HL-60 (cell line): ENCODE measurements at regions not wholly inside any gene's neighbourhood (a gene's known extent, or its start where the extent isn't known, plus 50 kb on each side); places are given as distances from the start of the nearest gene placed in this dataset.

Experiments used
- POLR2AphosphoS5 ChIP-seq: IDR thresholded peaks from 2 replicates; pipeline ENCODE4 v1.6.1; 2012; ENCODE audit warnings: low read depth
- SPI1 ChIP-seq: IDR thresholded peaks from 2 replicates; pipeline ENCODE4 v1.6.1; 2012; ENCODE audit warnings: low read depth, mild to moderate bottlenecking, borderline replicate concordance
- TF ChIP-seq, protein P1 (sequence below): IDR thresholded peaks from one replicate; pipeline ENCODE4 v1.5.1; 2011; ENCODE audit warnings: low read length, control low read depth, inconsistent platforms; ENCODE audit not compliant: insufficient read depth
- TF ChIP-seq, protein P2 (sequence below): IDR thresholded peaks from 2 replicates; pipeline ENCODE4 v1.6.1; 2012; ENCODE audit warnings: low read depth; ENCODE audit not compliant: insufficient replicate concordance

DNA sequence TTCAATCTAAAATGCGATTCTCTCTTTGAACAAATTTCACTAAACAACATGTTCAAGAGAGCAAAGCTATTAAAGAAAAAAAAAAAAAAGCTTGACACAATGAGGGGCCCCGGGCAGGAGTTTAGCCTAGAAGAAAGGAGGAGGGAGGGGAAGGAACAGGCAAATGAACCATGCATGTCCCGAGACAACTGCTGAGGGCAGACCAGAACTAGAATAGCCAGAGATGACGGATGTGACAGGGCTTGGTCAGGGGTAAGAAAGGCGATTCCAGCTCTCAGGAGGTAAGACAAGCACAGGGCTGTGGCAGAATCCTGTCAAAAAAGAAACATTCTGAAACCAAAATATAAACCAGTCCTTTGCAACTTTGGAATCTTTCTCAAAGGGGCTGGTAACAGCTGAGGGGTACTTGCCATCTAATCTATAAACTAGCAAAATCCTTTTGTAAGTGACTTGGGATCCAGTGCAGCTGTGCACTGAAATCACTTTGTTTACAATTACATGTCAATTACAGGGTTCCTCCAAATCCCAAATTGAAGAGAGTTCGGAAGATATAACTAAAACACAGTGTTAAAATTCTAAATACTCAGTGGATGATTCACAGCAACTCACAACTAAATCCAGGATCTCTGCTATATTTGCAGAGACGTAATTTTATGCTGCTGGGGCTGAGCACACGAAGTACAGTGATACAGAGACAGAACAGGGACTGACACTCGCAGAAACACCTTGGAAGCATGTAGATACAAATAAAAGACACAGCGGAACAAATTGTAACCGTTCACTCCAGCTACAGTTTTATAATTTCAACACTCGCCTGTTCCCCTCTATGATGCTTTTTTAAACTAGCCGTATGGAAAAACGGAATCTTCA lies 567.4 kb upstream of the ZFHX3 start:
- TF ChIP-seq, protein P1, sequence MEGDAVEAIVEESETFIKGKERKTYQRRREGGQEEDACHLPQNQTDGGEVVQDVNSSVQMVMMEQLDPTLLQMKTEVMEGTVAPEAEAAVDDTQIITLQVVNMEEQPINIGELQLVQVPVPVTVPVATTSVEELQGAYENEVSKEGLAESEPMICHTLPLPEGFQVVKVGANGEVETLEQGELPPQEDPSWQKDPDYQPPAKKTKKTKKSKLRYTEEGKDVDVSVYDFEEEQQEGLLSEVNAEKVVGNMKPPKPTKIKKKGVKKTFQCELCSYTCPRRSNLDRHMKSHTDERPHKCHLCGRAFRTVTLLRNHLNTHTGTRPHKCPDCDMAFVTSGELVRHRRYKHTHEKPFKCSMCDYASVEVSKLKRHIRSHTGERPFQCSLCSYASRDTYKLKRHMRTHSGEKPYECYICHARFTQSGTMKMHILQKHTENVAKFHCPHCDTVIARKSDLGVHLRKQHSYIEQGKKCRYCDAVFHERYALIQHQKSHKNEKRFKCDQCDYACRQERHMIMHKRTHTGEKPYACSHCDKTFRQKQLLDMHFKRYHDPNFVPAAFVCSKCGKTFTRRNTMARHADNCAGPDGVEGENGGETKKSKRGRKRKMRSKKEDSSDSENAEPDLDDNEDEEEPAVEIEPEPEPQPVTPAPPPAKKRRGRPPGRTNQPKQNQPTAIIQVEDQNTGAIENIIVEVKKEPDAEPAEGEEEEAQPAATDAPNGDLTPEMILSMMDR = no peak
- TF ChIP-seq POLR2AphosphoS5 = no peak
- TF ChIP-seq, protein P2, sequence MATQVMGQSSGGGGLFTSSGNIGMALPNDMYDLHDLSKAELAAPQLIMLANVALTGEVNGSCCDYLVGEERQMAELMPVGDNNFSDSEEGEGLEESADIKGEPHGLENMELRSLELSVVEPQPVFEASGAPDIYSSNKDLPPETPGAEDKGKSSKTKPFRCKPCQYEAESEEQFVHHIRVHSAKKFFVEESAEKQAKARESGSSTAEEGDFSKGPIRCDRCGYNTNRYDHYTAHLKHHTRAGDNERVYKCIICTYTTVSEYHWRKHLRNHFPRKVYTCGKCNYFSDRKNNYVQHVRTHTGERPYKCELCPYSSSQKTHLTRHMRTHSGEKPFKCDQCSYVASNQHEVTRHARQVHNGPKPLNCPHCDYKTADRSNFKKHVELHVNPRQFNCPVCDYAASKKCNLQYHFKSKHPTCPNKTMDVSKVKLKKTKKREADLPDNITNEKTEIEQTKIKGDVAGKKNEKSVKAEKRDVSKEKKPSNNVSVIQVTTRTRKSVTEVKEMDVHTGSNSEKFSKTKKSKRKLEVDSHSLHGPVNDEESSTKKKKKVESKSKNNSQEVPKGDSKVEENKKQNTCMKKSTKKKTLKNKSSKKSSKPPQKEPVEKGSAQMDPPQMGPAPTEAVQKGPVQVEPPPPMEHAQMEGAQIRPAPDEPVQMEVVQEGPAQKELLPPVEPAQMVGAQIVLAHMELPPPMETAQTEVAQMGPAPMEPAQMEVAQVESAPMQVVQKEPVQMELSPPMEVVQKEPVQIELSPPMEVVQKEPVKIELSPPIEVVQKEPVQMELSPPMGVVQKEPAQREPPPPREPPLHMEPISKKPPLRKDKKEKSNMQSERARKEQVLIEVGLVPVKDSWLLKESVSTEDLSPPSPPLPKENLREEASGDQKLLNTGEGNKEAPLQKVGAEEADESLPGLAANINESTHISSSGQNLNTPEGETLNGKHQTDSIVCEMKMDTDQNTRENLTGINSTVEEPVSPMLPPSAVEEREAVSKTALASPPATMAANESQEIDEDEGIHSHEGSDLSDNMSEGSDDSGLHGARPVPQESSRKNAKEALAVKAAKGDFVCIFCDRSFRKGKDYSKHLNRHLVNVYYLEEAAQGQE = no peak
- TF ChIP-seq SPI1 = no peak
